DOHH2 (cell line): ENCODE measurements at regions not wholly inside any gene's neighbourhood (a gene's known extent, or its start where the extent isn't known, plus 50 kb on each side); places are given as distances from the start of the nearest gene placed in this dataset.

Experiments
- CTCF ChIP-seq: fragments of 200-600 bp; sonication (generic); IDR thresholded peaks from one replicate; pipeline ENCODE4 v1.5.1; 2014; ENCODE audit warnings: antibody characterized with exemption, mild to moderate bottlenecking, low read depth, low read length; ENCODE audit not compliant: poor library complexity, severe bottlenecking
- EZH2phosphoT487 ChIP-seq: fragments of 200-600 bp; sonication (generic); IDR thresholded peaks from 2 replicates; pipeline ENCODE4 v1.6.1; 2017; ENCODE audit warnings: borderline replicate concordance, mild to moderate bottlenecking, antibody characterized with exemption, low read length, moderate library complexity, mixed read lengths

DNA sequence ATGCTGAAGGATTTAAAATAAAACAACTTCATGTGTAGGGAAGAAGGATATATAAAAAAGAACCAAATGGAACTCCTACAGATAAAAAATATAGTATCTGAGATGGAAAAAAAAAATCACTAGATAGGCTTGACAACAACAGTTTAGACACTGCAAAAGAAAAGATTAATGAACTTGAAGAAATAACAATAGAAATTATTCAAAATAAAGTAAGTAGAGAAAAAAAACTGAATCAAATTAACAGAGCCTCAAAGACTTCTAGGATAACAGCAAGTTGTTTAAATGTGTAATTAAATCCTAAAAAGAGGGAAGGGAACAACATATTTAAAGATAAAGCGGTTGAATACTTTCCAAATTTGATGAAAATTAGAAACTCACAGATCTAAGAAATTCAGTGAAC is 316.3 kb upstream of the ECI2 start:
- no peak for TF ChIP-seq CTCF
- TF ChIP-seq EZH2phosphoT487: no peak
